ENCODE measurements at regions not wholly inside any gene's neighbourhood (a gene's known extent, or its start where the extent isn't known, plus 50 kb on each side); places are given as distances from the start of the nearest gene placed in this dataset.

- no peak for TF ChIP-seq CTCF (conservative IDR thresholded peaks at IDR 0.05)
- no peak for TF ChIP-seq ZFX (IDR thresholded peaks at IDR 0.05)
These were observed 99.0 kb upstream of the MAGI2 start for GRCh38 chr7:79552463-79552862.

All from C4-2B (cell line).